Prostate gland (tissue), 2 donors: ENCODE measurements at regions not wholly inside any gene's neighbourhood (a gene's known extent, or its start where the extent isn't known, plus 50 kb on each side); places are given as distances from the start of the nearest gene placed in this dataset.

Experiments
- POLR2A ChIP-seq: fragments of 450-650 bp; IDR thresholded peaks from one replicate; pipeline ENCODE4 v1.6.1; 2016; ENCODE audit warnings: antibody characterized with exemption, mild to moderate bottlenecking
- POLR2AphosphoS5 ChIP-seq: sonication (generic); formaldehyde crosslinking; IDR thresholded peaks from one replicate; pipeline ENCODE4 v1.6.1; 2017; ENCODE audit warnings: antibody characterized with exemption
- TF ChIP-seq, protein P1 (sequence below), 4 experiments: fragments of 200-600 bp in 2 of 4; fragments of 450-650 bp in 2 of 4; sonication (generic) in 2 of 4; IDR thresholded peaks; 1 replicate in 3 of 4; 2 replicates in 1 of 4; pipeline ENCODE4 v1.5.1; 2016 to 2019; ENCODE audit warnings: antibody characterized with exemption in 4 of 4, mild to moderate bottlenecking in 2 of 4, moderate library complexity in 2 of 4

DNA sequence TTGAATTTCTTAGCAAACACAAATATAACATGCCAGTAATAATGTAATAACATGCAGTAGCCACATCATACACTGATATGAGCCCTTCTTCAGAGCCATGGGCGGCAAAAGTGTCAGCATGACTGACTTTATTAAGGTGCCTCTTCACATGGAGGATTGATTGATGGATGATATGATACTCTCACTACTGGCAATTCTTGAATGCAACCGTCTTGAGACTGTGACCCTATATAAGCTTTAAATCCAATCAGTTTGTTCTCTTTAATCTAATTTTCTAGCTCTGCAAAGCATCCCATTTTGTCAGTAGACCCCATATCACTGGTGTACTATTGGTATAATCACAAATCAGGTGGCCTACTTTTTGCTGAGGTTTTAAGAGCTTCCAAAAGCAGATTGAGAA is 463.7 kb upstream of the ROBO2 start:
- TF ChIP-seq, protein P1, sequence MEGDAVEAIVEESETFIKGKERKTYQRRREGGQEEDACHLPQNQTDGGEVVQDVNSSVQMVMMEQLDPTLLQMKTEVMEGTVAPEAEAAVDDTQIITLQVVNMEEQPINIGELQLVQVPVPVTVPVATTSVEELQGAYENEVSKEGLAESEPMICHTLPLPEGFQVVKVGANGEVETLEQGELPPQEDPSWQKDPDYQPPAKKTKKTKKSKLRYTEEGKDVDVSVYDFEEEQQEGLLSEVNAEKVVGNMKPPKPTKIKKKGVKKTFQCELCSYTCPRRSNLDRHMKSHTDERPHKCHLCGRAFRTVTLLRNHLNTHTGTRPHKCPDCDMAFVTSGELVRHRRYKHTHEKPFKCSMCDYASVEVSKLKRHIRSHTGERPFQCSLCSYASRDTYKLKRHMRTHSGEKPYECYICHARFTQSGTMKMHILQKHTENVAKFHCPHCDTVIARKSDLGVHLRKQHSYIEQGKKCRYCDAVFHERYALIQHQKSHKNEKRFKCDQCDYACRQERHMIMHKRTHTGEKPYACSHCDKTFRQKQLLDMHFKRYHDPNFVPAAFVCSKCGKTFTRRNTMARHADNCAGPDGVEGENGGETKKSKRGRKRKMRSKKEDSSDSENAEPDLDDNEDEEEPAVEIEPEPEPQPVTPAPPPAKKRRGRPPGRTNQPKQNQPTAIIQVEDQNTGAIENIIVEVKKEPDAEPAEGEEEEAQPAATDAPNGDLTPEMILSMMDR (IDR thresholded peaks at IDR 0.05), result no peak
- TF ChIP-seq POLR2A (no peak), POLR2AphosphoS5 (no peak)
